ENCODE measurements at regions not wholly inside any gene's neighbourhood (a gene's known extent, or its start where the extent isn't known, plus 50 kb on each side); places are given as distances from the start of the nearest gene placed in this dataset.
A peak's percentile ranks its signal among the peaks of the same experiment; 100 is the strongest.
"Not testable (repeated sequence)": the region's sequence is repeated elsewhere in the genome, so short reads cannot be mapped to it uniquely, and the experiment has no call there.

- Mint-ChIP-seq H3K27me3 (no peaks in the 10 kb centered on the region), H3K36me3 (ENCODE audit: low read depth) (no peaks in the 10 kb centered on the region), H3K4me3 (no peak overlapping the region), H3K4me1 (ENCODE audit: low read depth) (no peaks in the 10 kb centered on the region), H3K9me3 (no peaks in the 10 kb centered on the region), H3K27ac (no peak overlapping the region)
- TF ChIP-seq CTCF (IDR thresholded peaks at IDR 0.05), result no peak
- ChIA-PET POLR2A (no interaction called here), CTCF (interaction anchor here (1.7 kb wide), 1 partner anchor 12 kb away, joined by 6 read pairs; no protein-coding TSS in a partner anchor)
- ATAC-seq (no peak), DNase-seq (no peak)
- intact Hi-C loops (cut with micrococcal nuclease), result no loop called here
These were observed 232.5 kb upstream of the INTU start for GRCh38 chr4:127400276-127400675.

DNA sequence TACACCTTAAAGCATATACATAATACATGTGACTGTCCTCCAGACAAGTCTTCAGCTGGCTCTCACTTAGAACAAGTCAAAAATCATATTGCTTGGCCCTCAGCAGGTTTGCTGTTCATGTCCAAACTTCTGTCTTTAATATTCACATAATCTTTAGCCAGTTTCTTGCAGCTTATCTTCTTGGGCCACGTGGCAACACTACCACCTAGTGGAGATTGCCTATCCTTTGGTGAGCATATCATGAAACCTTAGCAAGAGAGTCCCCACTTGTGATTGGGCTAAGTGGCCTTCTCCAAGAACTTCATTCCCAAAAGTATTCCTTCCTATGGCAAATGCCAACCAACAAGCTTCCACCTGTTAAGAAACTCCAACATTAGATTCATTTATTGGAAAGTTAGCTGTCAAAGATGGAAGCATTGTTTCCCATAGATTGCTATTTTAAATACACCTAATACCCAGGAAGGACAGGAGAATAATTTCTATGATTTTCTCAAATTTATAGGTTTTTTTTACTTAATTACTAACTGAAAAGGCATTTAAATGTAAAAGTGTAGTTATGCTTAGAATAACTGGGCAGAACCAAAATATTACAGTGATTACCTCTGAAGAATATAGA is 231.9 kb upstream of the INTU start:
- peaks cover under 1% of the 10 kb centered on the region for H3K9me3 Mint-ChIP-seq
- TF ChIP-seq CTCF (IDR thresholded peaks at IDR 0.05), result no peak
- H3K4me3 Mint-ChIP-seq, result no peak overlapping the region
- POLR2A ChIA-PET, result no interaction called here
- DNase-seq, result peak; percentile 58
- CTCF ChIA-PET, result interaction anchor here (1.7 kb wide), 1 partner anchor 11 kb away, joined by 6 read pairs; no protein-coding TSS in a partner anchor
- intact Hi-C loops (cut with micrococcal nuclease), result no loop called here
- no peak for ATAC-seq
- H3K4me1 Mint-ChIP-seq (ENCODE audit: low read depth), result no peaks in the 10 kb centered on the region
- H3K27ac Mint-ChIP-seq, result no peak overlapping the region
- H3K36me3 Mint-ChIP-seq (ENCODE audit: low read depth), result no peaks in the 10 kb centered on the region
- no peaks in the 10 kb centered on the region for H3K27me3 Mint-ChIP-seq

DNA sequence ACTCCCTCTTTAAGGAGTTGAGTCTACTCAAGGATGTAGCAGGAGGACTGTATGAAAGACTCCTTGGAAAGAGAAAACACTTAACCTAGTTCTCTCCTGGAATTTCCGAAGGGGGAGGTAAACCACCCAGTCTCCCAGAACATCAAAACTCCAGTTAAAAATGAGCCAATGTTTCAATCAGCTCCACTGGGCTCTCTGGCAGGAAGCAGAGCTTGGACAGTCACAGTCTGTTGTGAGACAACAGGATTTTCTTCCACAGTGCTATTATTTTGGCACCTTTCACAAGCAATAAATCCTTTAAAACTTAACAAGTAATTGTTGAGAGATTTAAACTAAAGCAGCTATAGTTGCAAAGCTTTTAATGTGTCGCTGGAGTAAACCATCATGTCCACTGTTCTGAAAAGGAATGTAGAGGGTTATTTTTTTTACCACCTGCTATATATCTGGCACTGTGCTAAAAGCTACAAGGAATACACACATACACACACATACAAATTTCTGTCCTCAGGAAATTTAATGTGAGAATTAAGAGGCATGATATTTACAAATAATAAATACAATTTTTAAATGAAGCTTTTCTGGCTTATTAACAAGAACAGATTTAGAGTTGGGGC is 229.2 kb upstream of the INTU start:
- DNase-seq, result no peak
- no peak overlapping the region for H3K4me3 Mint-ChIP-seq
- no peaks in the 10 kb centered on the region for H3K4me1 Mint-ChIP-seq (ENCODE audit: low read depth)
- no peaks in the 10 kb centered on the region for H3K36me3 Mint-ChIP-seq (ENCODE audit: low read depth)
- no peak for TF ChIP-seq CTCF (IDR thresholded peaks at IDR 0.05)
- ChIA-PET CTCF (no interaction called here), POLR2A (no interaction called here)
- no peak overlapping the region for H3K27ac Mint-ChIP-seq
- intact Hi-C loops (cut with micrococcal nuclease), result no loop called here
- H3K9me3 Mint-ChIP-seq, result peaks cover 11% of the 10 kb centered on the region
- no peak for ATAC-seq
- H3K27me3 Mint-ChIP-seq, result no peaks in the 10 kb centered on the region

DNA sequence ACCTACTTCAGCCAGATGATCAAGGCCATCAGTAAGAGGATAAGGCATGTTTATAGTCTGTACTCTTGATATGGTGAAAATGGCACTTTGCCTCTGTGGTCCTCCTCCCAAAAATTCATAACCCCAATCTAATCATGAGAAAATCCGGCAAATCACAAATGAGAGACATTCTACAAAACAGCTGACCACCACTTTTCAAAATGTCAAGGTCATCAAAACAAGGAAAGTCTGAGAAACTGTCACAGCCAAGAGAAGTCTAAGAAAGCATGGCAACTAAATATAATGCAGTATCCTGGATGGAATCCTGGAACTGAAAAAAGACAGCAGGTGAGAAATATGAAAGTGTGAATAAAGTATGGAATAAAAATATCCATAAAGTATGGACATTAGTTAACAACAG is 226.6 kb upstream of the INTU start:
- TF ChIP-seq CTCF (IDR thresholded peaks at IDR 0.05), result no peak
- ATAC-seq (no peak), DNase-seq (no peak)
- CTCF ChIA-PET, result no interaction called here
- Mint-ChIP-seq H3K9me3 (peaks cover 11% of the 10 kb centered on the region), H3K4me1 (ENCODE audit: low read depth) (no peaks in the 10 kb centered on the region), H3K36me3 (ENCODE audit: low read depth) (no peaks in the 10 kb centered on the region), H3K4me3 (no peak overlapping the region), H3K27me3 (no peaks in the 10 kb centered on the region), H3K27ac (no peak overlapping the region)
- intact Hi-C loops (cut with micrococcal nuclease), result no loop called here
- POLR2A ChIA-PET, result no interaction called here

DNA sequence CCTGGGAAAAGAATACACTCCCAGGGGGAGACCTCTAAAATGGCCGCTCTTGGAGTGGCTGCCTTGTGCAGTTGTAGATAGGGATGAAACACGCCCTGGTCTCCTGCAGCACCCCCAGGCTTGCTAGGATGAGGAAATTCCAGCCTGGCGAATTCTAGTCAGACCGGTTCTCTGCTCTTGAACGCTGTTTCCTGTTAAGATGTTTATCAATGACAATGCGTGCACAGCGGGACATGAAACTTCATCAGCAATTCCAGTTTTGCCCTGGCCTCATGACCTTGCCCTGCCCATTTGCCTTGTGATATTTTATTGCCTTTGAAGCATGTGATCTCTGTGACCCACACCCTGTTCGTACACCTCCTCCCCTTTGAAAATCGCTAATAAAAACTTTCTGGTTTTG is 225.2 kb upstream of the INTU start:
- H3K4me1 Mint-ChIP-seq (ENCODE audit: low read depth); CTCF ChIA-PET; DNase-seq; POLR2A ChIA-PET; ATAC-seq; intact Hi-C loops (cut with micrococcal nuclease); H3K27me3 Mint-ChIP-seq; H3K27ac Mint-ChIP-seq; H3K4me3 Mint-ChIP-seq; H3K36me3 Mint-ChIP-seq (ENCODE audit: low read depth): not testable (repeated sequence)
- peaks cover 11% of the 10 kb centered on the region for H3K9me3 Mint-ChIP-seq
